Chondrocyte (in vitro differentiated cells): ENCODE measurements at regions not wholly inside any gene's neighbourhood (a gene's known extent, or its start where the extent isn't known, plus 50 kb on each side); places are given as distances from the start of the nearest gene placed in this dataset.

Source experiments
- DNase-seq: peaks from one replicate; pipeline ENCODE4 v3.0.0; 2021; ENCODE audit warnings: mixed read lengths, low spot score
- H3K27ac Mint-ChIP-seq: one replicate; pipeline ENCODE4 v1.8.0; 2021; ENCODE audit warnings: mild to moderate bottlenecking, moderate library complexity, mixed read lengths; ENCODE audit not compliant: unreplicated experiment
- H3K27me3 Mint-ChIP-seq: 2 replicates; pipeline ENCODE4 v1.8.0; 2021; ENCODE audit warnings: low read depth, mixed read lengths
- H3K36me3 Mint-ChIP-seq: 2 replicates; pipeline ENCODE4 v1.8.0; 2021; ENCODE audit warnings: low read depth, mixed read lengths
- H3K4me1 Mint-ChIP-seq: 2 replicates; pipeline ENCODE4 v1.8.0; 2021; ENCODE audit warnings: low read depth, mild to moderate bottlenecking, mixed read lengths
- H3K4me3 Mint-ChIP-seq: one replicate; pipeline ENCODE4 v1.8.0; 2021; ENCODE audit warnings: mild to moderate bottlenecking, moderate library complexity, mixed read lengths; ENCODE audit not compliant: unreplicated experiment
- H3K9me3 Mint-ChIP-seq: 2 replicates; pipeline ENCODE4 v1.8.0; 2021; ENCODE audit warnings: low read depth, mixed read lengths
- CTCF ChIP-seq: fragments of 200-600 bp; sonication (generic); IDR thresholded peaks from 2 replicates; pipeline ENCODE4 v1.5.0; 2021; ENCODE audit warnings: antibody characterized with exemption, mild to moderate bottlenecking, moderate library complexity

- no peak overlapping the region for H3K4me3 Mint-ChIP-seq
- no peak for TF ChIP-seq CTCF
- H3K9me3 Mint-ChIP-seq, result peaks cover 26% of the 10 kb centered on the region
Observed at GRCh38 chr2:79272616-79273015, 113.1 kb upstream of the REG3A start.

DNA sequence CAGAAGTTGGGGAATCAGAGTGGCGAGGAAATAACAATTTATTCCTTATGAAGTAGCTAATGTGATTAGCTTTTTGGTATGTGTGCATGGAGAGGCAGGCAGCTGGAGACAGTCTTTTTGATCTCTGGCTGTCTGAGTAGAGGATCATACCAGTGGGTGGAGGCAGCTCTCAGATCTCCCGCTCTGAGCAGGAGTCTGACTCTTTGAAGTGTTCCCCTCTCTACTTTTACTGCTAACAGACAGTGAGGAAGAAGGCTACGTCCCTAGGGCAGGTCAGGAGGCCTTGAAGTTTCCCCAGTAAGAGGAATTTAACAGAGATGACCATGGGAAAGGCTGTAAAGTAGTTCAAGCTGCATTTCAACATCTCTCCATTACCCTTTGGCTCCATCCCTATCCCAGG is 111.9 kb upstream of the REG3A start:
- Mint-ChIP-seq H3K36me3 (no peaks in the 10 kb centered on the region), H3K27me3 (peaks cover 2% of the 10 kb centered on the region), H3K27ac (no peak overlapping the region), H3K4me3 (no peak overlapping the region), H3K4me1 (no peaks in the 10 kb centered on the region), H3K9me3 (peaks cover 27% of the 10 kb centered on the region)
- no peak for DNase-seq
- TF ChIP-seq CTCF, result no peak

More at GRCh38 chr2:79272616-79273015, 113.1 kb upstream of the REG3A start:
- Mint-ChIP-seq H3K36me3 (no peaks in the 10 kb centered on the region), H3K4me1 (no peaks in the 10 kb centered on the region), H3K27ac (no peak overlapping the region), H3K27me3 (peaks cover 2% of the 10 kb centered on the region)
- DNase-seq, result no peak

DNA sequence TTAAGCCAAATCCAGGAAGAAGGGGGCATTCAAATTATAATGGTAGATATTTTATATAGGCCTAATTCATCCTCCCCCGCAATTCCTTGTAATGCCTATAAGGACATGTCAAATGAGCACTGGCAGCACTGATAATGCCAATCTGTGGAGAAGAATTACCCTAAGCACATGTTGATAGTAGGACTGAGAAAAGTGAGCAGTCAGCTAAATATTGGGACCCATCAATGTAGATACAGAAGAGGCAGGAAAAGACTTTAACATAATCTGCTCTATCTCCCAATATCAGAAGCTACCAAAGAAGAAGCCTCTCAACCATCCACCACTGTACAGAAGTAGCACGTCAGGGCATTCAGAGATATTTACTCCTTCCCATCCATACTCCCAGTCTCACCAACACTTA is 101.3 kb upstream of the REG3A start:
- Mint-ChIP-seq H3K27ac (no peak overlapping the region), H3K4me1 (no peaks in the 10 kb centered on the region), H3K36me3 (no peaks in the 10 kb centered on the region), H3K4me3 (no peak overlapping the region), H3K27me3 (no peaks in the 10 kb centered on the region), H3K9me3 (peaks cover 8% of the 10 kb centered on the region)
- no peak for TF ChIP-seq CTCF
- no peak for DNase-seq

- Mint-ChIP-seq H3K27ac (no peak overlapping the region), H3K27me3 (no peaks in the 10 kb centered on the region), H3K36me3 (no peaks in the 10 kb centered on the region), H3K4me3 (no peak overlapping the region), H3K9me3 (peaks cover 8% of the 10 kb centered on the region), H3K4me1 (no peaks in the 10 kb centered on the region)
- TF ChIP-seq CTCF, result no peak
- DNase-seq, result no peak
Observed at GRCh38 chr2:79259959-79260358, 100.4 kb upstream of the REG3A start.

DNA sequence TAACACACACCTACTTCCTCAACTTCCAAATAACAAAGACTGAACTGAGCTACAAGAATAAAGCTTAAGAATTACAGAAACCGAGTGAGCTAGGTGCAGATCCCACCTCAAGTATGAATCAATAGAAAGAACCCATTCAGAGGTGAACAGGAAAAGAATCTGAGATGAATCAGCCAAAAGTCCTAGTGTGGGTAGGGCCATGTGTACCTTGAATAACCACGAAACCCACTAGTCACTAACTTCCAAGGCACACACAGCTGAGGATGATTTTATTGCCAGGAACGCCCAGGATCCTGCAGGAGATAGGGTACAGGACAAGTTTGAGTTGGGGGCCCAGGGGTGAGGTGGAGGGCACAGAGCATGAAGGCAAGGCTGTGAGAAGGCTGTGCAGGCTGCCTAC is 99.7 kb upstream of the REG3A start:
- no peak for TF ChIP-seq CTCF
- no peak for DNase-seq
- H3K27ac Mint-ChIP-seq, result no peak overlapping the region
- no peaks in the 10 kb centered on the region for H3K27me3 Mint-ChIP-seq
- no peaks in the 10 kb centered on the region for H3K4me1 Mint-ChIP-seq
- no peak overlapping the region for H3K4me3 Mint-ChIP-seq
- H3K9me3 Mint-ChIP-seq, result peaks cover 8% of the 10 kb centered on the region
- H3K36me3 Mint-ChIP-seq, result no peaks in the 10 kb centered on the region
